Hepatocyte (in vitro differentiated cells): ENCODE measurements at regions not wholly inside any gene's neighbourhood (a gene's known extent, or its start where the extent isn't known, plus 50 kb on each side); places are given as distances from the start of the nearest gene placed in this dataset.
A peak's percentile ranks its signal among the peaks of the same experiment; 100 is the strongest.

Experiments used
- DNase-seq: peaks from one replicate; pipeline ENCODE4 v3.0.0-alpha.2; 2016; ENCODE audit warnings: low spot score
- H2AFZ ChIP-seq: fragments of 200-600 bp; sonication (generic); 2 replicates; pipeline ENCODE4 v1.6.0; 2016; ENCODE audit warnings: antibody characterized with exemption, mild to moderate bottlenecking
- H3K27ac ChIP-seq: fragments of 200-600 bp; sonication (generic); 2 replicates; pipeline ENCODE4 v1.5.1; 2016; ENCODE audit warnings: mild to moderate bottlenecking
- H3K27me3 ChIP-seq: fragments of 200-600 bp; sonication (generic); 2 replicates; pipeline ENCODE4 v1.6.1; 2016
- H3K36me3 ChIP-seq: fragments of 200-600 bp; sonication (generic); replicated peaks from 2 replicates; pipeline ENCODE4 v1.5.1; 2016; ENCODE audit warnings: low read depth; ENCODE audit not compliant: insufficient read depth
- H3K4me1 ChIP-seq: fragments of 200-600 bp; sonication (generic); 2 replicates; pipeline ENCODE4 v1.5.1; 2016; ENCODE audit warnings: mild to moderate bottlenecking, moderate library complexity; ENCODE audit not compliant: insufficient read depth
- H3K4me2 ChIP-seq: fragments of 200-600 bp; sonication (generic); 2 replicates; pipeline ENCODE4 v1.6.0; 2016
- H3K4me3 ChIP-seq: fragments of 200-600 bp; sonication (generic); 2 replicates; pipeline ENCODE4 v1.5.1; 2016; ENCODE audit warnings: mild to moderate bottlenecking
- H3K79me2 ChIP-seq: fragments of 200-600 bp; sonication (generic); 2 replicates; pipeline ENCODE4 v1.6.0; 2017; ENCODE audit warnings: mild to moderate bottlenecking
- H3K9me2 ChIP-seq: fragments of 200-600 bp; sonication (generic); replicated peaks from 2 replicates; pipeline ENCODE4 v1.6.0; 2017; ENCODE audit warnings: mild to moderate bottlenecking; ENCODE audit not compliant: insufficient read depth
- H3K9me3 ChIP-seq: fragments of 200-600 bp; sonication (generic); 2 replicates; pipeline ENCODE4 v1.5.1; 2016; ENCODE audit warnings: low read depth, mild to moderate bottlenecking
- H4K20me1 ChIP-seq: fragments of 200-600 bp; sonication (generic); 2 replicates; pipeline ENCODE4 v1.6.0; 2016; ENCODE audit warnings: mild to moderate bottlenecking; ENCODE audit not compliant: insufficient read depth, poor library complexity, severe bottlenecking
- CTCF ChIP-seq: fragments of 200-600 bp; sonication (generic); IDR thresholded peaks from 2 replicates; pipeline ENCODE4 v1.5.1; 2016; ENCODE audit warnings: antibody characterized with exemption, mild to moderate bottlenecking; ENCODE audit not compliant: poor library complexity
- EZH2 ChIP-seq: fragments of 200-600 bp; sonication (generic); IDR thresholded peaks from 2 replicates; pipeline ENCODE4 v1.6.1; 2016; ENCODE audit warnings: antibody characterized with exemption, mild to moderate bottlenecking, borderline replicate concordance
- EZH2phosphoT487 ChIP-seq: fragments of 200-600 bp; sonication (generic); IDR thresholded peaks from one replicate; pipeline ENCODE4 v1.6.1; 2018; ENCODE audit warnings: antibody characterized with exemption, mild to moderate bottlenecking, low read depth, moderate library complexity; ENCODE audit not compliant: unreplicated experiment, severe bottlenecking
- WGBS: methylation state at CpG from one replicate; pipeline ENCODE4 v1.1.6; 2016; ENCODE audit warnings: low lambda C conversion rate; ENCODE audit errors: missing lambda C conversion rate; 5-methylcytosine and 5-hydroxymethylcytosine counted together

- DNase-seq = no peak
- Histone ChIP-seq H3K79me2 (no peaks in the 10 kb centered on the region), H3K27me3 (no peaks in the 10 kb centered on the region), H3K4me3 (no peak overlapping the region), H3K9me2 (no peaks in the 10 kb centered on the region), H2AFZ (no peak overlapping the region), H4K20me1 (no peaks in the 10 kb centered on the region), H3K27ac (no peak overlapping the region), H3K4me1 (no peaks in the 10 kb centered on the region), H3K4me2 (no peak overlapping the region), H3K9me3 (peaks cover 4% of the 10 kb centered on the region), H3K36me3 (peaks cover 2% of the 10 kb centered on the region)
- no peak for TF ChIP-seq EZH2
- no peak for TF ChIP-seq EZH2phosphoT487
- TF ChIP-seq CTCF = no peak
- WGBS = 98% methylated on average over 3 of the region's 3 CpGs
Measured at GRCh38 chr11:122538060-122538459, 117.5 kb upstream of the UBASH3B start.

- TF ChIP-seq EZH2 = no peak
- TF ChIP-seq EZH2phosphoT487 = no peak
- no peak for TF ChIP-seq CTCF
- Histone ChIP-seq H3K27me3 (peaks cover 3% of the 10 kb centered on the region), H3K4me1 (no peaks in the 10 kb centered on the region), H3K36me3 (no peaks in the 10 kb centered on the region), H3K79me2 (no peaks in the 10 kb centered on the region), H4K20me1 (no peaks in the 10 kb centered on the region), H3K9me2 (no peaks in the 10 kb centered on the region), H3K4me3 (no peak overlapping the region), H3K4me2 (no peak overlapping the region), H2AFZ (no peak overlapping the region), H3K9me3 (no peaks in the 10 kb centered on the region), H3K27ac (peak overlapping the region; percentile 59)
- no peak for DNase-seq
- WGBS = 53% methylated on average over 2 of the region's 2 CpGs
Measured at GRCh38 chr11:122524898-122525297, 130.6 kb upstream of the UBASH3B start.

GRCh38 chr11:122523846-122524805, 131.4 kb upstream of the UBASH3B start:
- peak; percentile 18 for DNase-seq
- H3K4me2 ChIP-seq = peak overlapping the region; percentile 32
- WGBS = 45% methylated on average over 10 of the region's 10 CpGs
- H3K27me3 ChIP-seq = peaks cover 3% of the 10 kb centered on the region
- no peaks in the 10 kb centered on the region for H3K4me1 ChIP-seq
- H3K79me2 ChIP-seq = no peaks in the 10 kb centered on the region
- H4K20me1 ChIP-seq = no peaks in the 10 kb centered on the region
- H2AFZ ChIP-seq = no peak overlapping the region
- no peak overlapping the region for H3K4me3 ChIP-seq
- H3K36me3 ChIP-seq = no peaks in the 10 kb centered on the region
- no peaks in the 10 kb centered on the region for H3K9me2 ChIP-seq
- no peaks in the 10 kb centered on the region for H3K9me3 ChIP-seq
- no peak for TF ChIP-seq CTCF
- TF ChIP-seq EZH2 = no peak
- TF ChIP-seq EZH2phosphoT487 = no peak
- peak overlapping the region; percentile 58 for H3K27ac ChIP-seq
